DND-41 (cell line): ENCODE measurements at regions not wholly inside any gene's neighbourhood (a gene's known extent, or its start where the extent isn't known, plus 50 kb on each side); places are given as distances from the start of the nearest gene placed in this dataset.

Experiments used
- ATAC-seq: fragments of 200-7000 bp; cut with Tn5 transposase; 3 replicates; pipeline ENCODE4 v1.9.1; 2021; ENCODE audit warnings: low read depth; ENCODE audit not compliant: insufficient read depth
- DNase-seq: peaks from one replicate; pipeline ENCODE4 v3.0.0-alpha.2; 2020
- H2AFZ ChIP-seq: 2 replicates; pipeline ENCODE4 v1.6.0; 2012; ENCODE audit warnings: low read depth, low read length
- H3K27ac ChIP-seq: 2 replicates; pipeline ENCODE4 v1.5.1; 2012; ENCODE audit warnings: low read length, inconsistent platforms
- H3K27me3 ChIP-seq: fragments of 200-600 bp; sonication (generic); 2 replicates; pipeline ENCODE4 v1.6.0; 2012; ENCODE audit warnings: low read length, mild to moderate bottlenecking, inconsistent platforms; ENCODE audit not compliant: insufficient read depth, poor library complexity
- H3K36me3 ChIP-seq: 2 replicates; pipeline ENCODE4 v1.5.1; 2012; ENCODE audit warnings: low read length, inconsistent platforms; ENCODE audit not compliant: insufficient read depth
- H3K4me1 ChIP-seq: 2 replicates; pipeline ENCODE4 v1.5.1; 2012; ENCODE audit warnings: mild to moderate bottlenecking, low read length; ENCODE audit not compliant: insufficient read depth
- H3K4me2 ChIP-seq: 2 replicates; pipeline ENCODE4 v1.6.0; 2012; ENCODE audit warnings: mild to moderate bottlenecking, moderate library complexity, low read length, inconsistent platforms; ENCODE audit not compliant: insufficient read depth
- H3K4me3 ChIP-seq, 2 experiments: fragments of 200-600 bp in 1 of 2; shearing (Covaris generic) in 1 of 2; 2 replicates each; pipeline ENCODE4 v1.5.1; 2012 to 2016; ENCODE audit warnings: inconsistent platforms in 2 of 2, low read length in 2 of 2, mild to moderate bottlenecking in 2 of 2, low read depth in 1 of 2, moderate library complexity in 1 of 2
- H3K79me2 ChIP-seq: 2 replicates; pipeline ENCODE4 v1.6.0; 2012; ENCODE audit warnings: low read length, inconsistent platforms; ENCODE audit not compliant: insufficient read depth
- H3K9ac ChIP-seq: 2 replicates; pipeline ENCODE4 v1.6.0; 2012; ENCODE audit warnings: low read depth, mild to moderate bottlenecking, inconsistent platforms, low read length, moderate library complexity
- H3K9me3 ChIP-seq: 2 replicates; pipeline ENCODE4 v1.5.1; 2012; ENCODE audit warnings: low read length, moderate library complexity, mild to moderate bottlenecking, inconsistent platforms; ENCODE audit not compliant: insufficient read depth, severe bottlenecking
- H4K20me1 ChIP-seq: 2 replicates; pipeline ENCODE4 v1.6.0; 2012; ENCODE audit warnings: low read length; ENCODE audit not compliant: insufficient read depth
- EZH2 ChIP-seq: IDR thresholded peaks from 3 replicates; pipeline ENCODE4 v1.6.1; 2012; ENCODE audit warnings: borderline replicate concordance, low read depth, mild to moderate bottlenecking, moderate library complexity, low read length, inconsistent platforms; ENCODE audit not compliant: severe bottlenecking
- TF ChIP-seq, protein P1 (sequence below): IDR thresholded peaks from 2 replicates; pipeline ENCODE4 v1.5.1; 2012; ENCODE audit warnings: borderline replicate concordance, low read length, moderate library complexity, mild to moderate bottlenecking; ENCODE audit not compliant: poor library complexity, severe bottlenecking; ENCODE audit errors: extremely low read depth

DNA sequence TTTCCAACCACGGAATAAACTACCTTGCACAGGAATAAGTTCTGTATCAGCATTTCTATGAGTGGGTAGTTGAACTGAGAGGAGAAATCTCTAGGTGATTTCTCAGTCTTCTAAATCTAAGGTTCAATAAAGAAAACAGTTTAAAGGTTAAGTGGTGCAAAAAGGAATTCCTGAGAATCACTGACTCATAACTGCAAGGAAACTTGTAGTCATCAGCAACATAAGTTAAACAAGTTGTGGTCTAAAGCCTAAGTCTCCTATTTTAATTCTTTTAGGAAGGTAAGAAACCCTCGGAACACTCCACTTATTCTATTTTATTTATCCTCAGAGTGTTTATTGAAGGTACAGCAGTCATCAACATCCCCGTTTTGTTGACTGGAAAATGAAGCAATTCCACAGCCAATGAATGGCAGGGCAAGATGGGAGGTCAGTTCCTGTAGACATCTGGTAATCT, 92.4 kb upstream of the PIK3CG start:
- Histone ChIP-seq H3K4me3 (no peak overlapping the region), H3K36me3 (no peaks in the 10 kb centered on the region), H3K27me3 (no peaks in the 10 kb centered on the region), H3K27ac (no peak overlapping the region), H4K20me1 (no peaks in the 10 kb centered on the region), H3K4me2 (no peak overlapping the region), H2AFZ (no peak overlapping the region), H3K79me2 (no peaks in the 10 kb centered on the region), H3K9ac (no peak overlapping the region), H3K4me1 (peaks cover 12% of the 10 kb centered on the region), H3K9me3 (no peaks in the 10 kb centered on the region)
- no peak for DNase-seq
- ATAC-seq, result no peak
- no peak for TF ChIP-seq EZH2
- TF ChIP-seq, protein P1, sequence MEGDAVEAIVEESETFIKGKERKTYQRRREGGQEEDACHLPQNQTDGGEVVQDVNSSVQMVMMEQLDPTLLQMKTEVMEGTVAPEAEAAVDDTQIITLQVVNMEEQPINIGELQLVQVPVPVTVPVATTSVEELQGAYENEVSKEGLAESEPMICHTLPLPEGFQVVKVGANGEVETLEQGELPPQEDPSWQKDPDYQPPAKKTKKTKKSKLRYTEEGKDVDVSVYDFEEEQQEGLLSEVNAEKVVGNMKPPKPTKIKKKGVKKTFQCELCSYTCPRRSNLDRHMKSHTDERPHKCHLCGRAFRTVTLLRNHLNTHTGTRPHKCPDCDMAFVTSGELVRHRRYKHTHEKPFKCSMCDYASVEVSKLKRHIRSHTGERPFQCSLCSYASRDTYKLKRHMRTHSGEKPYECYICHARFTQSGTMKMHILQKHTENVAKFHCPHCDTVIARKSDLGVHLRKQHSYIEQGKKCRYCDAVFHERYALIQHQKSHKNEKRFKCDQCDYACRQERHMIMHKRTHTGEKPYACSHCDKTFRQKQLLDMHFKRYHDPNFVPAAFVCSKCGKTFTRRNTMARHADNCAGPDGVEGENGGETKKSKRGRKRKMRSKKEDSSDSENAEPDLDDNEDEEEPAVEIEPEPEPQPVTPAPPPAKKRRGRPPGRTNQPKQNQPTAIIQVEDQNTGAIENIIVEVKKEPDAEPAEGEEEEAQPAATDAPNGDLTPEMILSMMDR, result no peak

DNA sequence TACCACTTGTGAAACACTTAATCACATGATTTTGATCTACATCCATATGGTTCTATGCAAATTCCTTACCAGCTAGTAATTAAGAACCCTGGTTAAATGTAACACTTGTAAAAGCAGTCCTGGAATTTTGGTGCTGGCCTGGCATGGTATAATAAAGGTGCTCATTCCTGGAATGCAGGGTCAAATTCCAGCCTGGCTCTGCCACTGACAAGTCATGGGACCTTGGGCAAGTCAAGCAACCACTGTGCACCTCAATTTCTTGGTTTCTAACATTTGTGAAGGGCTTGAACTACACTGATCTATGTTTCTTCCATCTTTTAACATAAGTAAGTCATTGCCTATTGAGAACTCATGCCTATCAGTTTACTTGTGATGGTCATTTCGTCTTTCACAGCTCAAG, 91.9 kb upstream of the PIK3CG start:
- Histone ChIP-seq H3K27me3 (no peaks in the 10 kb centered on the region), H3K9ac (no peak overlapping the region), H3K27ac (no peak overlapping the region), H3K9me3 (no peaks in the 10 kb centered on the region), H3K79me2 (no peaks in the 10 kb centered on the region), H3K36me3 (no peaks in the 10 kb centered on the region), H3K4me3 (no peak overlapping the region), H2AFZ (no peak overlapping the region), H4K20me1 (no peaks in the 10 kb centered on the region), H3K4me1 (peaks cover 7% of the 10 kb centered on the region), H3K4me2 (no peak overlapping the region)
- DNase-seq (no peak), ATAC-seq (no peak)
- no peak for TF ChIP-seq EZH2
- TF ChIP-seq, protein P1, result no peak

DNA sequence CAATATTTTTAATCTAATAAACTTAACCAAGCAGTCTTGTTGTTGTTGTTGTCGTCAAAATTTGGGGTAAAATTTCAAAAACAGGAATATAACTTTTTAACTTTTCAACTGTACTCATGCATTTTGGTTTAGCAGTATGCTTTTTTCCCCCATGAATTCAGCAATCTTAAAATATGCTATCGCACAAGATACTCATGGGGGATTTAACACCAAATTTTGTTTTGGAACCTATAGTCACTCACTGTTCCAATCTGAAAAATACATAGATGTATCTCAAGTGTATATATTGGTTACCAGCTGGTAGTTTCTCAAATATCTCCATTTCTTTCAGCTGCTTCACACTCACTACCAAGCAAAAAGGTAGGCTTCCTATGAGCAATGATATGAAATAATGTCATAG, 91.4 kb upstream of the PIK3CG start:
- DNase-seq, result no peak
- no peaks in the 10 kb centered on the region for H3K79me2 ChIP-seq
- no peaks in the 10 kb centered on the region for H3K36me3 ChIP-seq
- no peak for TF ChIP-seq EZH2
- TF ChIP-seq, protein P1, result no peak
- H4K20me1 ChIP-seq, result no peaks in the 10 kb centered on the region
- no peak overlapping the region for H2AFZ ChIP-seq
- no peak for ATAC-seq
- no peak overlapping the region for H3K27ac ChIP-seq
- no peaks in the 10 kb centered on the region for H3K9me3 ChIP-seq
- peaks cover 2% of the 10 kb centered on the region for H3K4me1 ChIP-seq
- no peak overlapping the region for H3K4me3 ChIP-seq
- no peaks in the 10 kb centered on the region for H3K27me3 ChIP-seq
- H3K4me2 ChIP-seq, result no peak overlapping the region
- no peak overlapping the region for H3K9ac ChIP-seq
